DND-41 (cell line): ENCODE measurements at regions not wholly inside any gene's neighbourhood (a gene's known extent, or its start where the extent isn't known, plus 50 kb on each side); places are given as distances from the start of the nearest gene placed in this dataset.

ENCODE experiments used
- EZH2 ChIP-seq: IDR thresholded peaks from 3 replicates; pipeline ENCODE4 v1.6.1; 2012; ENCODE audit warnings: borderline replicate concordance, low read depth, mild to moderate bottlenecking, moderate library complexity, low read length, inconsistent platforms; ENCODE audit not compliant: severe bottlenecking
- TF ChIP-seq, protein P1 (sequence below): IDR thresholded peaks from 2 replicates; pipeline ENCODE4 v1.5.1; 2012; ENCODE audit warnings: borderline replicate concordance, low read length, moderate library complexity, mild to moderate bottlenecking; ENCODE audit not compliant: poor library complexity, severe bottlenecking; ENCODE audit errors: extremely low read depth

GRCh38 chr2:71784734-71785511 lies 331.6 kb downstream of the DYSF start:
- TF ChIP-seq, protein P1, sequence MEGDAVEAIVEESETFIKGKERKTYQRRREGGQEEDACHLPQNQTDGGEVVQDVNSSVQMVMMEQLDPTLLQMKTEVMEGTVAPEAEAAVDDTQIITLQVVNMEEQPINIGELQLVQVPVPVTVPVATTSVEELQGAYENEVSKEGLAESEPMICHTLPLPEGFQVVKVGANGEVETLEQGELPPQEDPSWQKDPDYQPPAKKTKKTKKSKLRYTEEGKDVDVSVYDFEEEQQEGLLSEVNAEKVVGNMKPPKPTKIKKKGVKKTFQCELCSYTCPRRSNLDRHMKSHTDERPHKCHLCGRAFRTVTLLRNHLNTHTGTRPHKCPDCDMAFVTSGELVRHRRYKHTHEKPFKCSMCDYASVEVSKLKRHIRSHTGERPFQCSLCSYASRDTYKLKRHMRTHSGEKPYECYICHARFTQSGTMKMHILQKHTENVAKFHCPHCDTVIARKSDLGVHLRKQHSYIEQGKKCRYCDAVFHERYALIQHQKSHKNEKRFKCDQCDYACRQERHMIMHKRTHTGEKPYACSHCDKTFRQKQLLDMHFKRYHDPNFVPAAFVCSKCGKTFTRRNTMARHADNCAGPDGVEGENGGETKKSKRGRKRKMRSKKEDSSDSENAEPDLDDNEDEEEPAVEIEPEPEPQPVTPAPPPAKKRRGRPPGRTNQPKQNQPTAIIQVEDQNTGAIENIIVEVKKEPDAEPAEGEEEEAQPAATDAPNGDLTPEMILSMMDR: no peak
- TF ChIP-seq EZH2: no peak
